BJ (cell line): ENCODE measurements at regions not wholly inside any gene's neighbourhood (a gene's known extent, or its start where the extent isn't known, plus 50 kb on each side); places are given as distances from the start of the nearest gene placed in this dataset.

Source experiments
- CTCF ChIA-PET: fragments of 350-600 bp; formaldehyde crosslinking; extraction: SDS; loops from one replicate; lab custom pipeline; 2021; ENCODE audit warnings: antibody characterized with exemption, inconsistent platforms; lab: Yijun Ruan, JAX
- POLR2A ChIA-PET: fragments of 300-600 bp; sonication (Branson Sonifier 250); formaldehyde crosslinking; extraction: SDS; loops from one replicate; lab custom pipeline; 2021; ENCODE audit warnings: antibody characterized with exemption; lab: Charles Lee
- DNase-seq: peaks from one replicate; pipeline ENCODE4 v3.0.0-alpha.2; 2011; ENCODE audit warnings: low read depth
- H3K27me3 ChIP-seq: 2 replicates; pipeline ENCODE4 v1.6.0; 2011; ENCODE audit warnings: low read length; ENCODE audit not compliant: control insufficient read depth, insufficient read depth
- H3K36me3 ChIP-seq: 2 replicates; pipeline ENCODE4 v1.5.1; 2011; ENCODE audit warnings: low read length; ENCODE audit not compliant: control insufficient read depth, insufficient read depth
- H3K4me3 ChIP-seq: 2 replicates; pipeline ENCODE4 v1.5.1; 2011; ENCODE audit warnings: low read depth, mild to moderate bottlenecking, control low read depth, low read length
- TF ChIP-seq, protein P1 (sequence below): IDR thresholded peaks from 2 replicates; pipeline ENCODE4 v1.5.1; 2011; ENCODE audit warnings: low read depth, mild to moderate bottlenecking, control low read depth, inconsistent platforms, low read length, moderate library complexity; ENCODE audit not compliant: insufficient read depth

DNA sequence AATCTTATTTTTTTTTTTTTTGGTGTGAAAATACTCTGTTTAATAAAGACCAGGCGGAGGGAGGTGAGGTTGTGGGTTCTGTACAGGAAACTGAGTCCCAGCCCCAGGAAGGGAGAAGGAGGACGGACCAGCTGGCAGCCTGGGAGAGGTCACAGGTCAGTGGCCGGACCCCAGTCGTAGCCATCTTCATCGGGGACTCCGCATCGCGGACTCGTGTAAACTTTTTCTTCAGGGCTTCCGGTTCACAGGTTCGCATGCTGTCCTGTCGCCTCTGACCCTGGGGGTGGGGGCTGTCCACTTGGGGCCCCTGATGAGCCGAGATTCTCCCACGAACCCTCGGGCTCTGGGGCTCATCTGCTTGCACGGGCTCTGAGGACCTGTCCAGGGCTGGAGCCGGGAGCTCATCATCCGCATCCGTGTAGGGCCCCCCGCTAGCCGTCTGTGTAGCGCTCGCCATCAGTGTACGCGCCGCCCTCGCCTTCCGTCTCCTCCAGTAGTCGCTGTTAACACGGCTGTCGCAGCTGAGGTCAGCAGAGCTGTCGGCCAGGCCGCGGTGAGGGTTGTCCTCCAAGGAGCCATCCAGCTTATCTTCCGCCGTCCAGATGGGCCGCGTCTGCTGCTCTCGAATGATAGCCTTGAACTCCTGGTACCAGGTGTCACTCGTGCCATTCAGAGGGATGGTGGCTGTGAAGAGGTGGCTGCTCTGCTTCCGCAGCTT lies 975.7 kb upstream of the PRMT6 start:
- CTCF ChIA-PET, result interaction anchor here (0.6 kb wide), 1 partner anchor 238 kb away, joined by 4 read pairs; no protein-coding TSS in a partner anchor
- POLR2A ChIA-PET, result no interaction called here
- TF ChIP-seq, protein P1, sequence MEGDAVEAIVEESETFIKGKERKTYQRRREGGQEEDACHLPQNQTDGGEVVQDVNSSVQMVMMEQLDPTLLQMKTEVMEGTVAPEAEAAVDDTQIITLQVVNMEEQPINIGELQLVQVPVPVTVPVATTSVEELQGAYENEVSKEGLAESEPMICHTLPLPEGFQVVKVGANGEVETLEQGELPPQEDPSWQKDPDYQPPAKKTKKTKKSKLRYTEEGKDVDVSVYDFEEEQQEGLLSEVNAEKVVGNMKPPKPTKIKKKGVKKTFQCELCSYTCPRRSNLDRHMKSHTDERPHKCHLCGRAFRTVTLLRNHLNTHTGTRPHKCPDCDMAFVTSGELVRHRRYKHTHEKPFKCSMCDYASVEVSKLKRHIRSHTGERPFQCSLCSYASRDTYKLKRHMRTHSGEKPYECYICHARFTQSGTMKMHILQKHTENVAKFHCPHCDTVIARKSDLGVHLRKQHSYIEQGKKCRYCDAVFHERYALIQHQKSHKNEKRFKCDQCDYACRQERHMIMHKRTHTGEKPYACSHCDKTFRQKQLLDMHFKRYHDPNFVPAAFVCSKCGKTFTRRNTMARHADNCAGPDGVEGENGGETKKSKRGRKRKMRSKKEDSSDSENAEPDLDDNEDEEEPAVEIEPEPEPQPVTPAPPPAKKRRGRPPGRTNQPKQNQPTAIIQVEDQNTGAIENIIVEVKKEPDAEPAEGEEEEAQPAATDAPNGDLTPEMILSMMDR, result no peak
- no peak for DNase-seq
- no peaks in the 10 kb centered on the region for H3K36me3 ChIP-seq
- no peaks in the 10 kb centered on the region for H3K27me3 ChIP-seq
- no peak overlapping the region for H3K4me3 ChIP-seq

DNA sequence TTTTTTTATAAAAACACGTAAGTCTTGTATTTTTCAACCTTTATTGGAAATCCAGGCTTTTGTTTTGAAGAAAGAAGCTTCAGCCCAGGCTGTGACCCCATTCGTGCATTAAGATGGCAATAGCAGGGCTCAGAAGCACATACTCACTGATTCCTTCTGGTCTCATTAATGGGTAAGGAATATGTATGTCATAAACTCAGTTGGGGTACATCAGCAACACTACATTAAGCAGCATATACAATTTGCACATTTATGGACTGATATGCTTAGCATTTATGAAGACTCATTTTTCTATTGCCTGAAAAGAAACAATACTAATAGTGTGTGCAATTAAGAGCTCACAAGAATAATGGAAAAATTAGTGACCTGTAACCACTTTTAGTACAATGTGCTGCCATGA lies 945.4 kb upstream of the PRMT6 start:
- no peaks in the 10 kb centered on the region for H3K36me3 ChIP-seq
- POLR2A ChIA-PET, result no interaction called here
- H3K4me3 ChIP-seq, result no peak overlapping the region
- CTCF ChIA-PET, result interaction anchor here (0.6 kb wide), 1 partner anchor 1500 kb away, joined by 3 read pairs; no protein-coding TSS in a partner anchor
- DNase-seq, result no peak
- TF ChIP-seq, protein P1, result no peak
- H3K27me3 ChIP-seq, result no peaks in the 10 kb centered on the region

DNA sequence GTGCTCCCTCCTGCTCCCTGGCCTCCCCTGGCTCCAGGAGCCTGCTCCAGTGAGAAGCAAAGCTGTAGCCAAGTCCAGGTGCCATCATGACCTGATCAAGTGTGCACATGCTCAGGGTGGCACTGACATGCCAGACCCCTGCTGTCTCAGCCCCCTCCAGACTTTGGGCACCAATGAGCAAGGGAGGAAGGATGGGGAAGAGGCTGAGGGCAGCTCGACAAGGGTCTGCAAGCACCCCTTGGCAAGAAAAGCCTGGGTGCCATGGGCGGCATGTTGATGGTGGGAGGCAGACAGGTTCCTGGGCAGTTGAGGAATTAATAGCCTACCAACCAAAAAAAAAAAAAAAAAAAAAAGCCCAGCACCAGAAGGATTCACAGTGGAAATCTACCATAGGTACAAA lies 942.6 kb upstream of the PRMT6 start:
- ChIA-PET CTCF (no interaction called here), POLR2A (no interaction called here)
- no peak for DNase-seq
- H3K27me3 ChIP-seq, result no peaks in the 10 kb centered on the region
- H3K36me3 ChIP-seq, result no peaks in the 10 kb centered on the region
- TF ChIP-seq, protein P1, result no peak
- no peak overlapping the region for H3K4me3 ChIP-seq

GRCh38 chr1:106120789-106121188 lies 935.7 kb upstream of the PRMT6 start:
- Histone ChIP-seq H3K27me3 (no peaks in the 10 kb centered on the region), H3K4me3 (no peak overlapping the region), H3K36me3 (no peaks in the 10 kb centered on the region)
- CTCF ChIA-PET, result no interaction called here
- POLR2A ChIA-PET, result no interaction called here
- no peak for DNase-seq
- TF ChIP-seq, protein P1, result no peak

- Histone ChIP-seq H3K36me3 (no peaks in the 10 kb centered on the region), H3K27me3 (no peaks in the 10 kb centered on the region), H3K4me3 (no peak overlapping the region)
- no peak for DNase-seq
- ChIA-PET CTCF (interaction anchor here (0.6 kb wide), 1 partner anchor 1108 kb away, joined by 3 read pairs; no protein-coding TSS in a partner anchor), POLR2A (no interaction called here)
- TF ChIP-seq, protein P1, result no peak
These were observed 934.7 kb upstream of the PRMT6 start for GRCh38 chr1:106121728-106122127.
